ENCODE measurements at regions not wholly inside any gene's neighbourhood (a gene's known extent, or its start where the extent isn't known, plus 50 kb on each side); places are given as distances from the start of the nearest gene placed in this dataset.

DNA sequence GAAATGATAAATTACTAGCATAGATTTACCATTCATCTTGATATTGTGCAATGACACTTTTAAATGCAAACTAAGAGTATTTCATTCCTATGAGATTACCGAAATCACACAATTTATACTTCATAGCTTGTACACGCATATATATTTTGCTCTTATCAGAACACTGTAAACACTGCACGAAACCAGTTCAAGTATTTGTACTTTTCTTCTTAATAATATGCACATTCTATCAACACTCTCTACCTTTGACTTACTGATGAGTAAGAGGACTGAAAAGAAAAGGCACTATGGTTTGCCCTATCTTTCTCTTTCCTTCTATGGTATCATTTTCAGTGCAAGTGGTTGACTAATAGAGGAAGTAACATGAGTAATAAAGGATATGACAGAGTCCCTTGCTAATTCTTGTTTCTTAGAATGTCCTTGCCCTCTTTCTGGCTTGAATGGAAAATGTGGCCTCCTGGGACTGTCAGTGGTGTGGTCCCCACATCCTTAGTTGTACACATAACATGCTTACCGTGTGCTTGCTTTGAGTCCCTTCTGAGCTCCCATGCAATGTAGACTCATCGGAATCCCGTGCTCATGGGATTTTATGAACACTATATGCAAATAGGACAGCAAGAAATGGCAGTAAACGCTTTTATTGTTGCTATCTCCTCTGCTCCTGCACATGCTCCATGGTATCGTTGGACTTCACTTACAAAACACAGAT is 363.5 kb upstream of the TNP1 start:
- H3K79me2 ChIP-seq (ENCODE audit: control insufficient read depth, low read length), result no peaks in the 10 kb centered on the region
- H3K4me2 ChIP-seq (ENCODE audit: low read length), result peak overlapping the region; percentile 20; the same call in 1 of the 2 replicates
- no peak overlapping the region for H3K27ac ChIP-seq (ENCODE audit: low read depth, low read length)
- TF ChIP-seq EZH2phosphoT487 (IDR thresholded peaks at IDR 0.05; ENCODE audit: borderline replicate concordance, low read length), result no peak
- TF ChIP-seq, protein P1, sequence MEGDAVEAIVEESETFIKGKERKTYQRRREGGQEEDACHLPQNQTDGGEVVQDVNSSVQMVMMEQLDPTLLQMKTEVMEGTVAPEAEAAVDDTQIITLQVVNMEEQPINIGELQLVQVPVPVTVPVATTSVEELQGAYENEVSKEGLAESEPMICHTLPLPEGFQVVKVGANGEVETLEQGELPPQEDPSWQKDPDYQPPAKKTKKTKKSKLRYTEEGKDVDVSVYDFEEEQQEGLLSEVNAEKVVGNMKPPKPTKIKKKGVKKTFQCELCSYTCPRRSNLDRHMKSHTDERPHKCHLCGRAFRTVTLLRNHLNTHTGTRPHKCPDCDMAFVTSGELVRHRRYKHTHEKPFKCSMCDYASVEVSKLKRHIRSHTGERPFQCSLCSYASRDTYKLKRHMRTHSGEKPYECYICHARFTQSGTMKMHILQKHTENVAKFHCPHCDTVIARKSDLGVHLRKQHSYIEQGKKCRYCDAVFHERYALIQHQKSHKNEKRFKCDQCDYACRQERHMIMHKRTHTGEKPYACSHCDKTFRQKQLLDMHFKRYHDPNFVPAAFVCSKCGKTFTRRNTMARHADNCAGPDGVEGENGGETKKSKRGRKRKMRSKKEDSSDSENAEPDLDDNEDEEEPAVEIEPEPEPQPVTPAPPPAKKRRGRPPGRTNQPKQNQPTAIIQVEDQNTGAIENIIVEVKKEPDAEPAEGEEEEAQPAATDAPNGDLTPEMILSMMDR (IDR thresholded peaks at IDR 0.05; ENCODE audit: low read depth, low read length, poor library complexity, severe bottlenecking), result no peak
- H3K9me2 ChIP-seq (replicated peaks; ENCODE audit: control insufficient read depth, low read length), result no peaks in the 10 kb centered on the region
- peaks cover 14% of the 10 kb centered on the region for H4K20me1 ChIP-seq (ENCODE audit: control insufficient read depth, insufficient read depth, low read depth, low read length)
- H3K9me3 ChIP-seq (ENCODE audit: control insufficient read depth, insufficient read depth, low read length), result peaks cover 4% of the 10 kb centered on the region; the same call in 1 of the 2 replicates
- peaks cover 7% of the 10 kb centered on the region; the same call in 1 of the 2 replicates for H3F3A ChIP-seq (ENCODE audit: control insufficient read depth, insufficient read depth)
- H3K4me1 ChIP-seq (ENCODE audit: control insufficient read depth, low read length), result peaks cover 21% of the 10 kb centered on the region
- H3K4me3 ChIP-seq (ENCODE audit: low read length), result no peak overlapping the region
- H3K27me3 ChIP-seq (ENCODE audit: control insufficient read depth, low read length), result peaks cover 88% of the 10 kb centered on the region
- no peaks in the 10 kb centered on the region for H3K36me3 ChIP-seq (ENCODE audit: control insufficient read depth, low read length)

DNA sequence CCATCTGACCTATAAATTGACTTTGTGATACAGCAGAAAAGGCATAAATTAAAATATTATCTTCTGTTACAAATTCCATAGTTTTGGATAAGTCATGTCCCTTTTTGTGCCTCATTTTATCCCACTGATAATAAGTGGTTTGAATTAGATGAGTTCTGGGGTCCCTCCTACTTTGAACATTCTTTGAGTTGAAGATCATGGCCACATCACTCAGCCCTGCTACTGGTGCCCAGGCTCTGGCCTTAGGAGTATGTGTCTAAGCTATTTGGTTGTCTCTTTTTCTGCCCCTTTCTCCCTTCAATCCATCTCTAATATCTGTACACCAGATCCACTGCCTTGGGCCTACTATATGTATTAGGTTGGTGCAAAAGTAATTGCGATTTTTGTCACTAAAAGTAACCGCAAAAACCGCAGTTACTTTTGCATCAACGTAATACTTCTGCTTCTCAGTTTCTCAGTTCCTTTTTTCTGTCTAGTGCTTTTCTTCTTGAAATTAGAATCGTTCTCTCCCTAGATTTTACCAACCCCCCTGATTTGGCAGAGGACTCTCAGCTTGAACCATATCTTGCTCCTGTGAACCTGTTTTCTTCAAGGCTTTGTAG is 362.5 kb upstream of the TNP1 start:
- Histone ChIP-seq H3K36me3 (ENCODE audit: control insufficient read depth, low read length) (no peaks in the 10 kb centered on the region), H3K9me3 (ENCODE audit: control insufficient read depth, insufficient read depth, low read length) (peaks cover 4% of the 10 kb centered on the region; the same call in 1 of the 2 replicates), H3K4me2 (ENCODE audit: low read length) (peak overlapping the region; percentile 20; the same call in 1 of the 2 replicates), H3K27me3 (ENCODE audit: control insufficient read depth, low read length) (peaks cover 88% of the 10 kb centered on the region), H3F3A (ENCODE audit: control insufficient read depth, insufficient read depth) (peaks cover 7% of the 10 kb centered on the region; the same call in 1 of the 2 replicates), H3K79me2 (ENCODE audit: control insufficient read depth, low read length) (no peaks in the 10 kb centered on the region), H3K27ac (ENCODE audit: low read depth, low read length) (no peak overlapping the region), H3K4me1 (ENCODE audit: control insufficient read depth, low read length) (peaks cover 21% of the 10 kb centered on the region), H4K20me1 (ENCODE audit: control insufficient read depth, insufficient read depth, low read depth, low read length) (peaks cover 14% of the 10 kb centered on the region), H3K4me3 (ENCODE audit: low read length) (no peak overlapping the region), H3K9me2 (replicated peaks; ENCODE audit: control insufficient read depth, low read length) (no peaks in the 10 kb centered on the region)
- TF ChIP-seq, protein P1 (IDR thresholded peaks at IDR 0.05; ENCODE audit: low read depth, low read length, poor library complexity, severe bottlenecking), result no peak
- TF ChIP-seq EZH2phosphoT487 (IDR thresholded peaks at IDR 0.05; ENCODE audit: borderline replicate concordance, low read length), result no peak

DNA sequence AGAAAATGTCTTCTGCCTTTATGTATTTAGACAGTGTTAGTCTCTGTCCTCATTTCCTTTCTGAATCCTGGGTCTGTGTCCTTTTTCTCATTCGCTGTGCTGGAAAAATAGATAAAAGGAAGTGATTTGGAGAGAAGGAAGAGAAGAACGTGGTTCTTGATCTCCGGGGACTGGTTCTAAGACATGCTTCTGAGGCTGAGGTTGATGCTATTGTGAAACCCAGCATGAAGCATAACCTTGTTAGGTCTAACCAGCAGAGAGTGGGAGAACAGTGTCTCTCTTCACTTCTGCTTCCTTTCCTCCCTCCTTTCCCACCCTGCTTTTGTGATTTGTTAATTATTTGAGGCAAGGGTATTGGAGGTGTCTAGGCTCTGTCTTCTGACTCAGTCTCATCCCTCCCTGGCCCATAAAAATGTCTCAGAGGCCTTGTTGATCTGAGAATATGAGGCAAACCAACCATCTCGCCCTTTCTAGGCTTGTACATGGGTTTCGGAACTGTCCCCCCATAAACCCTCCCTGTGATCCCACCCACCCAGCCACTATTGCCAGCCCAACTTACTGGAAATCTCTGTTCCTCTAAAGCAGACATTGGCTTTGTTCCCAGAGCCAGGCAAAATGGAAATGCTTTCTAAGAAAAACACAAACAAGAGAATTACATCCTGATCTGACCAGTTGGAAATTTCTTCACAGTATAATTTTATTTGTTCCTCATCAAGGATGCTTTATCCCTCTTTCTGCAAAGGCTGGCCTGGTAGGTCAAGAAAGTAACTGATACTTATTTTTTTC is 360.6 kb upstream of the TNP1 start:
- H3K27me3 ChIP-seq (ENCODE audit: control insufficient read depth, low read length), result peaks cover 89% of the 10 kb centered on the region
- peaks cover 12% of the 10 kb centered on the region for H4K20me1 ChIP-seq (ENCODE audit: control insufficient read depth, insufficient read depth, low read depth, low read length)
- no peak overlapping the region for H3K27ac ChIP-seq (ENCODE audit: low read depth, low read length)
- peaks cover 7% of the 10 kb centered on the region; the same call in 1 of the 2 replicates for H3F3A ChIP-seq (ENCODE audit: control insufficient read depth, insufficient read depth)
- H3K4me2 ChIP-seq (ENCODE audit: low read length), result no peak overlapping the region
- peaks cover 21% of the 10 kb centered on the region for H3K4me1 ChIP-seq (ENCODE audit: control insufficient read depth, low read length)
- no peaks in the 10 kb centered on the region for H3K79me2 ChIP-seq (ENCODE audit: control insufficient read depth, low read length)
- no peaks in the 10 kb centered on the region for H3K36me3 ChIP-seq (ENCODE audit: control insufficient read depth, low read length)
- no peak overlapping the region for H3K4me3 ChIP-seq (ENCODE audit: low read length)
- no peak for TF ChIP-seq EZH2phosphoT487 (IDR thresholded peaks at IDR 0.05; ENCODE audit: borderline replicate concordance, low read length)
- TF ChIP-seq, protein P1 (IDR thresholded peaks at IDR 0.05; ENCODE audit: low read depth, low read length, poor library complexity, severe bottlenecking), result no peak
- H3K9me3 ChIP-seq (ENCODE audit: control insufficient read depth, insufficient read depth, low read length), result peaks cover 4% of the 10 kb centered on the region; the same call in 1 of the 2 replicates
- no peaks in the 10 kb centered on the region for H3K9me2 ChIP-seq (replicated peaks; ENCODE audit: control insufficient read depth, low read length)

All from DOHH2 (cell line).